Tibial nerve (tissue), 4 donors: ENCODE measurements at regions not wholly inside any gene's neighbourhood (a gene's known extent, or its start where the extent isn't known, plus 50 kb on each side); places are given as distances from the start of the nearest gene placed in this dataset.

Source experiments
- CTCF ChIP-seq, 5 experiments: fragments of 200-600 bp in 3 of 5; fragments of 450-650 bp in 2 of 5; sonication (generic) in 3 of 5; IDR thresholded peaks; one replicate each; pipeline ENCODE4 v1.5.1; 2016 to 2019; ENCODE audit warnings: antibody characterized with exemption in 5 of 5, mild to moderate bottlenecking in 3 of 5, moderate library complexity in 2 of 5
- EP300 ChIP-seq, 2 donors: sonication (generic); formaldehyde crosslinking; IDR thresholded peaks; one replicate each; pipeline ENCODE4 v1.6.1; 2017; ENCODE audit warnings: antibody characterized with exemption in 2 of 2, mild to moderate bottlenecking in 1 of 2

DNA sequence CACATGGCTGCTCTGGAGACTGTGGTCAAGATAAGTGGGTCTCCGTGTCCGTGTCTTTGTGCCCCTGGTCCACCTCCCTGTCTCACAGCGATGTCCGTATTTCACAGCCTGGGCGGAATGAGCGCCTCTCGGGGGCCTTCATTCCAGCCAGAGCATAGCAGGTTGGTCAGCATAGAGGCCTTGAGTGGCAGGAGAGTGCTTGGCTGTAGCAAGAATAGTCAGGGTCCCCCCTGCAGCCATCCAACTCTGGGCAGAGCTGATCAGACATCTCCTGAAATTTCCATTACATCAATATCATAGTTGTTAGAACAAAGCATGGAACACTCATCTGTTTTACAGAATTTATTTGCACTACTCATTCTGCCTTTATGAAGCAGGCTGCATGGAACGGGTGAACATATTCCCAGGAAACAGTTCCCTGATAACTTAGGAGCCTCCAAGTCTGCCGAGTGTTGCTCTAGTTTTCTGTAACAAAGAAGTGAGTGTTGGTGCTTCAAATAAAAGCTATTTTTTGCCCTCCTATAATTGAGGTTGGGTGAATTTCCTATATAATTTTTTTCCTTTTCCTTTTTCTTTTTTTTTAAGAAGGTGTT is 255.3 kb downstream of the INHBA start:
- no peak for TF ChIP-seq CTCF (IDR thresholded peaks at IDR 0.05)
- TF ChIP-seq EP300 (IDR thresholded peaks at IDR 0.05), result no peak
